NB4 (cell line): ENCODE measurements at regions not wholly inside any gene's neighbourhood (a gene's known extent, or its start where the extent isn't known, plus 50 kb on each side); places are given as distances from the start of the nearest gene placed in this dataset.

Experiments used
- DNase-seq: peaks from one replicate; pipeline ENCODE4 v3.0.0; 2010; ENCODE audit warnings: low read depth
- H3K4me3 ChIP-seq: one replicate; pipeline ENCODE4 v1.5.1; 2011; ENCODE audit warnings: mild to moderate bottlenecking, low read depth, low read length, moderate library complexity
- MAX ChIP-seq: IDR thresholded peaks from 2 replicates; pipeline ENCODE4 v1.6.1; 2011; ENCODE audit warnings: low read depth, low read length
- MYC ChIP-seq: IDR thresholded peaks from 2 replicates; pipeline ENCODE4 v1.6.1; 2011; ENCODE audit warnings: low read depth, low read length
- POLR2A ChIP-seq: IDR thresholded peaks from 2 replicates; pipeline ENCODE4 v1.6.1; 2011; ENCODE audit warnings: mild to moderate bottlenecking; ENCODE audit not compliant: insufficient read length; ENCODE audit errors: extremely low read depth
- TF ChIP-seq, protein P1 (sequence below): IDR thresholded peaks from one replicate; pipeline ENCODE4 v1.5.1; 2012; ENCODE audit warnings: low read depth, low read length

DNA sequence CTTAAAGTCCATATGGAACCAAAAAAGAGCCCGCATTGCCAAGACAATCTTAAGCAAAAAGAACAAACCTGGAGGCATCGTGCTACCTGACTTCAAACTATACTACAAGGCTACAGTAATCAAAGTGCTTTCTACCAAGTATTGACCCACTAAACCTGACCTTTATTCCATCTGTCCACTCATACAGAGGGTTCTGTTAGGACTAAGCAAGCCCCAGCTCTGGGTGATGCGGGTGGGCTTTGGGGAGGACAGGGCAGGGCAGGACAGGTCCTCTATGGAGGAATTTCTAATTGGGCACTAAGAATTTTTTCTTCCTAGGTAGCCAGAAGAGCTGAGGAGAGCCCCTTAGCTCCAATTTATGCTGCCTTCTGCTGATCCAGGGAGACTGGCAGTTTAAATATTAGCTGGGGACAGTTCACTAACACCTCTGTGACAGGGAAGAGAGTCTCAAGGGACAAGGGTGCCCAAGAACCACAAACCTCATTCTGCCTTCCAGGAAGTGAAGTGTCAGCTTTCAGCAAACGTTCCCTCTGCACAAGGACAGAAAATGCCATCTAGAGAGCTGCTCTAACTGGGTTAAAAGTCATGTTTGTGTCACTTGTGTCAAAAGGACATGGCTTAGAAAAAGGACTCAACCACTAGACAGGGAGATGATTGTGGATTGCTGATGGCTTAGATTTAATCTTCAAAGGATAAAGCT, 143.2 kb downstream of the KIT start:
- no peak overlapping the region for H3K4me3 ChIP-seq
- TF ChIP-seq MYC (no peak), POLR2A (no peak), MAX (0 out of 2 replicates have a peak, but pooled peaks have one; percentile 22)
- TF ChIP-seq, protein P1, sequence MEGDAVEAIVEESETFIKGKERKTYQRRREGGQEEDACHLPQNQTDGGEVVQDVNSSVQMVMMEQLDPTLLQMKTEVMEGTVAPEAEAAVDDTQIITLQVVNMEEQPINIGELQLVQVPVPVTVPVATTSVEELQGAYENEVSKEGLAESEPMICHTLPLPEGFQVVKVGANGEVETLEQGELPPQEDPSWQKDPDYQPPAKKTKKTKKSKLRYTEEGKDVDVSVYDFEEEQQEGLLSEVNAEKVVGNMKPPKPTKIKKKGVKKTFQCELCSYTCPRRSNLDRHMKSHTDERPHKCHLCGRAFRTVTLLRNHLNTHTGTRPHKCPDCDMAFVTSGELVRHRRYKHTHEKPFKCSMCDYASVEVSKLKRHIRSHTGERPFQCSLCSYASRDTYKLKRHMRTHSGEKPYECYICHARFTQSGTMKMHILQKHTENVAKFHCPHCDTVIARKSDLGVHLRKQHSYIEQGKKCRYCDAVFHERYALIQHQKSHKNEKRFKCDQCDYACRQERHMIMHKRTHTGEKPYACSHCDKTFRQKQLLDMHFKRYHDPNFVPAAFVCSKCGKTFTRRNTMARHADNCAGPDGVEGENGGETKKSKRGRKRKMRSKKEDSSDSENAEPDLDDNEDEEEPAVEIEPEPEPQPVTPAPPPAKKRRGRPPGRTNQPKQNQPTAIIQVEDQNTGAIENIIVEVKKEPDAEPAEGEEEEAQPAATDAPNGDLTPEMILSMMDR, result no peak
- peak; percentile 75 for DNase-seq

DNA sequence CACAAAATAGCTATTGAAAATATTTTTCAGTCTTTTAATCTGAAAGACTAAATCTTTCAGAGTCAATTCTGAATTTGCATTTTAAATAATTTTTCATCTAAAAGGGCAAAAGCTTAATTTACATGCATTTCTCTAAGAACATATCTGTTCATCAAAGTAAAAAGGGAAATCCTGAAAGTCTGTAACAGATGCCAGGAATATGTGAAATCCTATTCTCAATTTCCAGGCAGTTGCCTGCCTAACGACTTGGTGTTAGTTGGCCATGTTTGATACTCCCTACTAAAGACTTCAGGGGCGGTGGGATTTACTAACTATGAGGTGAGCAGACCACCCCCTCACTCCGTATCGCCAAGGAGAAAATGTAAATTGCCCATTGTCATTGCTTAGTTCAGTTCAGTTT, 136.8 kb downstream of the KIT start:
- TF ChIP-seq, protein P1, result no peak
- TF ChIP-seq MYC, result no peak
- no peak for TF ChIP-seq MAX
- no peak overlapping the region for H3K4me3 ChIP-seq
- no peak for DNase-seq

- no peak for DNase-seq
- H3K4me3 ChIP-seq, result no peak overlapping the region
- TF ChIP-seq, protein P1, result no peak
- no peak for TF ChIP-seq MAX
- no peak for TF ChIP-seq MYC
- no peak for TF ChIP-seq POLR2A
Observed at GRCh38 chr4:54793856-54794422, 136.2 kb downstream of the KIT start.
